Duodenal mucosa (tissue), 2 donors: ENCODE measurements at regions not wholly inside any gene's neighbourhood (a gene's known extent, or its start where the extent isn't known, plus 50 kb on each side); places are given as distances from the start of the nearest gene placed in this dataset.
A peak's percentile ranks its signal among the peaks of the same experiment; 100 is the strongest.

Experiments used
- H3K27ac ChIP-seq: one replicate; pipeline ENCODE4 v1.7.0; 2013; ENCODE audit warnings: low read depth, low read length
- H3K27me3 ChIP-seq, 2 donors: one replicate each; pipeline ENCODE4 v1.7.0; 2013; ENCODE audit warnings: low read length in 2 of 2, control low read depth in 1 of 2; ENCODE audit not compliant: insufficient read depth in 2 of 2, control insufficient read depth in 1 of 2
- H3K36me3 ChIP-seq, 2 donors: one replicate each; pipeline ENCODE4 v1.7.0; 2013; ENCODE audit warnings: low read length in 2 of 2, control low read depth in 1 of 2; ENCODE audit not compliant: insufficient read depth in 2 of 2, control insufficient read depth in 1 of 2
- H3K4me1 ChIP-seq, 2 donors: one replicate each; pipeline ENCODE4 v1.7.0; 2013; ENCODE audit warnings: low read length in 2 of 2, control low read depth in 1 of 2; ENCODE audit not compliant: insufficient read depth in 2 of 2, control insufficient read depth in 1 of 2
- H3K4me3 ChIP-seq, 2 donors: one replicate each; pipeline ENCODE4 v1.7.0; 2013; ENCODE audit warnings: low read length in 2 of 2, low read depth in 1 of 2
- H3K9ac ChIP-seq, 2 donors: one replicate each; pipeline ENCODE4 v1.7.0; 2013; ENCODE audit warnings: low read length in 2 of 2, low read depth in 1 of 2
- H3K9me3 ChIP-seq, 2 donors: one replicate each; pipeline ENCODE4 v1.7.0; 2013; ENCODE audit warnings: low read length in 2 of 2, control low read depth in 1 of 2; ENCODE audit not compliant: control insufficient read depth in 1 of 2

DNA sequence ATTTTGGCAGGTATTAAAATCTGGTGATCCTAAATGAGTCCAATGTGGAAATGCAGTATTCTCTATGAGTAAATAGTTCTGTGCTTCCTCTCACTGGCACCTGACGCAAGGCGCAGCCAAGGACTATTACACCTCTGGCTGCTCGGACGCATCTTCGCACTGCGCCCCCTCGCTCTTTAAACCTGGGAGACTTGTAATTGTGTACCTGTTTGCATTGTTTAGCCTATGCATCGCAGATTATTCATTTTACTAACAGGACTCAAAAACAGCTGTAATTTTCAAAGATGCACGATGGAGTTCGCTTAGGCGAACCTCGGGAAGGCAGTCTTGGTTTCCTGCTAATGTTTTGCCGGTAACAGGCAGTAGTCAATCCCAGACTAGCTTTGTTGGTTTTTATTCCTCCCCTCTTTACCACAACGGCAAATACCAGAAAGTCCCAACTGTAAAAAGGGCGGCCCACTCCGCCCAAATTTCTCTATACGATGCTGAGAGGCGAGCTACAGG, 113.2 kb downstream of the KCNRG start:
- no peak overlapping the region for H3K9ac ChIP-seq
- peaks cover 37 to 48% of the 10 kb centered on the region in 2 donors for H3K4me1 ChIP-seq
- no peaks in the 10 kb centered on the region for H3K36me3 ChIP-seq
- H3K4me3 ChIP-seq = peak overlapping the region; percentile 88 to 90
- no peaks in the 10 kb centered on the region for H3K9me3 ChIP-seq
- no peak overlapping the region for H3K27ac ChIP-seq
- peaks cover 56 to 57% of the 10 kb centered on the region in 2 donors for H3K27me3 ChIP-seq

DNA sequence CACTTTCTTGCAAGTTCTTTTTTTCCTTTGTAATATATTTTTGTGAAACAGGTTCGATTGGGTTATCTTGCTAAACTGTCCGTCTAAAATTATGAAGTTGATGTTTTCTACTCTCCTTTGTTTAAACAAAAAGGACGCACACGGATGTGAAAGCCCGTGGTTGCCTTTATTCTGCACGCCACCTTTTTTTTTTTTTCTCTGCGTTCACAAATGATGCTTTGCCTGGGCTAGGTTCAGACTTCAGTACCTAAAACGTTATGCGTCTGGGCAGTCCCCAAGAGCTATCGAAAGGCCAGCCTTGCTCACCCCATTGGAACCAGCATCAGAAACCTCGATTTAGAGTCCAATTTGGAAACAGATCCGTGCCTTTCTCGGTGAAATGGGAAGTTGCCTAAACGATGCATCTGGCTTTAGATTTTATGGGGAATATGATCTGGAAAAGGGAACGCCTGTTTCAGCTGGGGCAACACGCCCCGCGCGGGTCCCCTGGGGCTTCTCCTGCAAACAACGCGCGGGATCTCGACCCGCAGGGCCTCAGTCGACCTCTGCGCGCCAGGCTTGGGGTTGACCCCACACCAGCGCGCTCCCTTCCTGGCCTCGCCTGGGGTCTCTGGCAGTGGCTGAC, 113.9 kb downstream of the KCNRG start:
- Histone ChIP-seq H3K9ac (no peak overlapping the region), H3K36me3 (no peaks in the 10 kb centered on the region), H3K4me3 (peak overlapping the region; percentile 64 to 67), H3K4me1 (peaks cover 36 to 47% of the 10 kb centered on the region in 2 donors), H3K9me3 (no peaks in the 10 kb centered on the region), H3K27me3 (peaks cover 63 to 64% of the 10 kb centered on the region in 2 donors), H3K27ac (no peak overlapping the region)

DNA sequence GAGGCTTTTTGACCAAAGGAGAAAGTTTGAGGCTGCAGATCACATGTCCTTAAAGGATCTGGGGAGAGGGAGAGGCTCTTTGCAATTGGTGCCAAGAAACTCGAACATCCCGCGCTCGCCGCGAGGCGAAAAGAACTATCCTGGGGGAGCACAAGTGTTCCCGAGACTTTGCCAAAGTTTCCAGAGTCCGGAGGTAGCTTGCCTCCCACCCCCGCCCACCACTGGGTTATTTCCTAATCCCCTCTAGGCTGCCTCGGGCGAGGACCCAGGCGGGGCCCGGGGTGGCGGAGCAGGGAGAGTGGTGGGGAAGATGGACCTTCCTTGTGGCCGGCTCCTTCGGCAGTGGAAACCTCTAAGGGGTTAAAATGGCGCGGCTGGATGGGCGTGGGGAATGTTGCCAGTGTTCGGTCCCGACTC, 114.5 kb downstream of the KCNRG start:
- Histone ChIP-seq H3K27me3 (peaks cover 64 to 68% of the 10 kb centered on the region in 2 donors), H3K9me3 (no peaks in the 10 kb centered on the region), H3K4me1 (peaks cover 36 to 47% of the 10 kb centered on the region in 2 donors), H3K9ac (peak overlapping the region; percentile 2 to 55), H3K4me3 (peak overlapping the region; percentile 64 to 67), H3K36me3 (no peaks in the 10 kb centered on the region), H3K27ac (no peak overlapping the region)

DNA sequence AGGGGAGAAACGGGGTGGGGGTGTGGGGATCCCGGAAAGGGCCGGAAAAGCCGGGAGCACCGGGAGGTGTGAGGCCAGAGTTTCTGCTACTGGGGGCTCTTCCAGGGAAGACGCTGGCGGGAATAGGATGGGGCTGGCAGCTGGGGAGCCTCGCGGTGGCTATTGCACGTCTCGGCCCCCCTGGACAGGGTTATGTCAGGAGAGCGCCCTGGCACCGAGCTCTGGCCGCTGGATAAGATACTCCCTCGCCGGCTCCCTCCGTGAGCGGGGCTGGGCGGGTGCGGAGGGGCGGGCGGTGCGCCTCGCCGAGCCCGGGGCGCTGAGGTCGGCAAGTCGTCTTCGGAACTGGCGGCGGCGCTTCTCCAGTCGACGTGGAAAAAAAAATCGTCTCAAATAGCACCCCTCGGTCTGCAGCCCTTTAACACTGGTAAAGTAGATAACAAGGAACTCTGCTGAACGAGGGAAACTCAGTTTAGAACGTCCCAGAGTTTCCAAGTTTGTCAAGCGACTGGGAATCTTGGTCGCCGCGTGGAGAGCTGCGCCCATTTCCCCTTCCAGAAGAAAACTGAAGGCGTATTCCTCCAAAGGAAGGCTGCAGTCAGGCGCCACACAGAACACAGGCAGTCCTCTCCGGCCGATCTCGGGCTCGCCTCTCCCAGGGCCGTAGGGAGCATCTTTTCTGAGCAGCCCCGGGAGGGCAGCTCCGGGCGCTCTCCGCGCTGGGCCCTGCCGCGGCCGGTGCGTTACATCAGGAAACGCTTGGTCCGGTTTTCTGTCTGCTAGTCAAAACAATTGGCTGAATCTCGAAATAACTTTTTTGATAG, 115.1 kb downstream of the KCNRG start:
- peak overlapping the region; percentile 7 for H3K27ac ChIP-seq
- no peaks in the 10 kb centered on the region for H3K36me3 ChIP-seq
- peaks cover 64 to 68% of the 10 kb centered on the region in 2 donors for H3K27me3 ChIP-seq
- peaks cover 36 to 47% of the 10 kb centered on the region in 2 donors for H3K4me1 ChIP-seq
- H3K9ac ChIP-seq = peak overlapping the region; percentile 40 to 55
- H3K4me3 ChIP-seq = peak overlapping the region; percentile 64 to 67
- no peaks in the 10 kb centered on the region for H3K9me3 ChIP-seq

DNA sequence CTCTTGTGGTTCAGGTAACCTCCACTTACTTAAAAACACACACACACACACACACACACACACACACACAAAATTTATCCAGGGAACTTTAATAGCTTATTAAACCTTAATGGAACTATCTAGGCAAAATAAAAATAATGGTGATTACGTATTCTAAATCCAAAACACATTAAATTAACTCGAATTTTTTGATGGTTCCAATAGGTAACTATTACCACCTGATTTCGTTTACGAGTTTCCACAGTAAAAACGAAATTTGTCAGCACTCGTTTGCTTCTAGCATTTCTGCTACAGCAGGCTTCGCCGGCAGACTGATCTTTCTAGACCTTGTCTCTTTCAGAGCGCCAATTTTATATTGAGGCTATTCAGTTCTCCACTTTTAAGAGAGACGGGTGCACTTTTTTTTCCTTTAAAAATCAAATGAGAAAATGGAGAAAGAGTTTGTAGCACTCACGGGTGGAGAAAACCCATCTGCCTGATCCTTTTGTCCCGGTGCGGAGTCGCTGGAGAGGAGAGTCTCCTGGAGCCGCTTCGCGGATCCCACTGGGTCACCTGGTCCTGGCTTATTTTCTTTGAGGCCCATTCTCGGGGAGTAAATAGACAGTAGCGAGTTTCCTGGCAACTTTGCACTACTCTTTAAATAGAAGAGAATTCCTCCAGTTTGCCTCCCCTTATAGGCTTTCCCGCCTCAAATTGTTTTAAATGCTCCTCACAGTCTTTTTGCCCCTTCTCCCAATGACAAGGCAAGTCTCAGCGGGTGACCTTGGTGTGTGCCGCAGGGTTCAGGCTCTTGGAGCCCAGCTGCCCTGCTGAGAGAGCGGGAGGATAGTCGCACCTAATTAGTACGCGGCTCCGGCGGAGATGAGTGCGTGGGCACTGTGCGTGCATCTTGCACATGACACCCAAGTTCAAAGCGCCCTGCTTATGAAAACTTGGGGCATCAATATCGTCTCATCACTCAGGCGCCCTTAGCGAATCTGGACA, 117.0 kb downstream of the KCNRG start:
- peaks cover 26 to 37% of the 10 kb centered on the region in 2 donors for H3K4me1 ChIP-seq
- no peaks in the 10 kb centered on the region for H3K36me3 ChIP-seq
- H3K27me3 ChIP-seq = peaks cover 64 to 68% of the 10 kb centered on the region in 2 donors
- no peak overlapping the region for H3K4me3 ChIP-seq
- no peak overlapping the region for H3K27ac ChIP-seq
- H3K9me3 ChIP-seq = no peaks in the 10 kb centered on the region
- no peak overlapping the region for H3K9ac ChIP-seq

DNA sequence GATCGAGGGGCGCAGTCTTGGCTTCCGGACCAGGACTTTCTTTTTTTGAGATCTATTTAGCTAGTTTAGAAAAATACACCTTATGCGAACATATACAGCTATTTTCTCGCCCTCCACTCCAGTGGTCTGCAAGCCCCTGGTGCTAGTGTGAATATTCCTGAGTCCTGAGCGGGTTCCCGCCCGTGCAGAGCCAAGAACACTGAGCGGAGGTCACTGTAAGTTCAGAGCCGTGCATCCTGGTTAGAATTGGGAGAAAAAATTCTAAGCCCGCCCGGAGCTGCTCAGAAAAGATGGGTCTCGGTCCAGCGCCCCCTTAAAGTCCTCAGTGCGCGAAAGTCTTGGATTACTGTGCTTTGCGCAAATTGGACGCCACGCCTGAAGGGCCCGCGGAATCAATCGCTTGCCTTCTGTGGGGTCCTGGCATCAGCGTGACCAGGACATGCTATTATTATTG, 117.7 kb downstream of the KCNRG start:
- Histone ChIP-seq H3K9me3 (no peaks in the 10 kb centered on the region), H3K27me3 (peaks cover 63 to 67% of the 10 kb centered on the region in 2 donors), H3K9ac (no peak overlapping the region), H3K4me3 (no peak overlapping the region), H3K36me3 (no peaks in the 10 kb centered on the region), H3K4me1 (peaks cover 25 to 34% of the 10 kb centered on the region in 2 donors), H3K27ac (no peak overlapping the region)

DNA sequence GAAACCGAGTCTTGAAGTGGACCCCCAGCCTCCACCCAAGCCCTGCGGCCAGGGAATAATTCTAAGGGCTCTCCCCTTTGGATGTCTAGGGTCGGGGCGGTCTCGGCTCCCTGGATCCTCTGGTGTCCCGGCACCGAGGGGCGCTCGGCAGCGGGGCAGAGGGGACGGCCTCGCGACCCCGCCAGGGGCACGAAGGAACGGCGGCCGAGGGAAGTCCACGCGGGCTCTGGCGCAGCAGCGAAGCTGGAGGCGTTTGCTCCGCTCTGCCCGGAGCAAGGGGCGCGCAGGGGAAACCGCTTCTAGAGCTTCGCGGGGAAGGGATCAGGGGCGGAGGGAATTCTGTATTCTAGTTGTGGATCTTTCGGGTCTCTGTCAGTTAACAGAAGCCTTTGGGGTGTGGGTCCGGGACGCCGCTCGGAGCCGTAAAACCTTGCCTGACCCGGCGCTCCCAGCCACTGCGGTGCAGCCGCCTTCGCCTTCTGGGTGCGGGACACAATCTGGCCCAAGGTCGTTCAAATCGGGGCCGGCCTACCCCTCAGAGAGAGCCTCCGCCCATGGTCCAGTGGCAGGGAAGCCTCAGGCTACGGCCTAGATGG, 118.2 kb downstream of the KCNRG start:
- Histone ChIP-seq H3K9me3 (no peaks in the 10 kb centered on the region), H3K4me3 (no peak overlapping the region), H3K27ac (no peak overlapping the region), H3K4me1 (peaks cover 22 to 30% of the 10 kb centered on the region in 2 donors), H3K27me3 (peaks cover 58 to 61% of the 10 kb centered on the region in 2 donors), H3K36me3 (no peaks in the 10 kb centered on the region), H3K9ac (no peak overlapping the region)

DNA sequence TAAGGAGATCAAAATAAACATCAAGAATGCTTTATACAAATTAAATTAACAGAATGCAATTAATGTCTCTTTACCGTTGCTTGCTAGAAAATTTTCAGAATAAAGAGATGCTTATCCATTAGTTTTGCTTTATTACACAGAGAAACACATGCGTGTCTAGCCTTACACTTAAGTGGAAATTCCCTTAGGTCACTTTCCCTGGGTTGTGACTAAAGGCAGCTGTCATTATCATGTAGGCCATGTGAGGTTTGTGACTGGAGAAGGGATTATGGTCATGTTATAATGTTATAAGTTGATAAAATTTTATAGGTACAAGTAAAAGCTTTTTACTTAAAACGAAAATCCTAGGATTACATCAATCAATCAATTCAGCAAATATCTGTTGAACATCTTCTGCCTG, 121.0 kb downstream of the KCNRG start:
- peaks cover 0 to 2% of the 10 kb centered on the region in 2 donors for H3K4me1 ChIP-seq
- H3K4me3 ChIP-seq = no peak overlapping the region

DNA sequence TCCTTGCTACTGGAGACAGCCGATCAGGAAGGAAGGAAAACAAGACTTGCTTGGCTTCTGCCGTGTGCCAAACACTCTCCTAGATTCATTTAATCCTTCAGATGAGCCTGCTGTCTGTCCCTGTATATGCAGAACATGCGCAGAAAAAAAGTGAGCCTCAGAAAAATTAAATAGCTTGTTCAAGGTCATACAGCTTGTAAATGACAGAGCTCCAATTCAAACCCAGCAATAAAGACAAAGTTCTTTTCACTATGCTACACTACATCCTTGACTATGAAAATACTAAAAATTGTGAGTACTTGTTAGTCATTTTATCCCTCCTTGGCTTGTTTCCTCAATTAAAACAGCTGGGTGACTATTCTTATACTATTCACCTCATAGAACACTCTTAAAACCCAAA, 121.4 kb downstream of the KCNRG start:
- Histone ChIP-seq H3K4me3 (no peak overlapping the region), H3K27ac (no peak overlapping the region)

More for the DNA sequence above, 121.0 kb downstream of the KCNRG start:
- Histone ChIP-seq H3K27ac (no peak overlapping the region), H3K36me3 (no peaks in the 10 kb centered on the region), H3K27me3 (peaks cover 30 to 34% of the 10 kb centered on the region in 2 donors), H3K9me3 (no peaks in the 10 kb centered on the region), H3K9ac (no peak overlapping the region)

More for the DNA sequence above, 121.4 kb downstream of the KCNRG start:
- Histone ChIP-seq H3K4me1 (no peaks in the 10 kb centered on the region), H3K9me3 (no peaks in the 10 kb centered on the region), H3K9ac (no peak overlapping the region), H3K27me3 (peaks cover 25 to 29% of the 10 kb centered on the region in 2 donors), H3K36me3 (no peaks in the 10 kb centered on the region)
